HEK293T (cell line): ENCODE measurements at regions not wholly inside any gene's neighbourhood (a gene's known extent, or its start where the extent isn't known, plus 50 kb on each side); places are given as distances from the start of the nearest gene placed in this dataset.

Experiments used
- CTCF ChIA-PET: fragments of 350-600 bp; formaldehyde crosslinking; extraction: SDS; loops from one replicate; lab custom pipeline; 2021; ENCODE audit warnings: antibody characterized with exemption, inconsistent platforms; lab: Yijun Ruan, JAX
- POLR2A ChIA-PET: fragments of 350-600 bp; formaldehyde crosslinking; extraction: SDS; loops from one replicate; lab custom pipeline; 2020; ENCODE audit warnings: antibody characterized with exemption, inconsistent platforms; lab: Yijun Ruan, JAX
- DNase-seq: peaks from one replicate; pipeline ENCODE4 v3.0.0; 2012; ENCODE audit warnings: mixed read lengths; ENCODE audit errors: extremely low spot score
- ARNT ChIP-seq: fragments of 450-650 bp; IDR thresholded peaks from 2 replicates; pipeline ENCODE4 v1.6.1; 2017; ENCODE audit warnings: mild to moderate bottlenecking
- BHLHE40 ChIP-seq: fragments of 450-650 bp; IDR thresholded peaks from 2 replicates; pipeline ENCODE4 v1.6.1; 2016; ENCODE audit warnings: mild to moderate bottlenecking, moderate library complexity, borderline replicate concordance
- CTBP1 ChIP-seq: fragments of 450-650 bp; IDR thresholded peaks from 2 replicates; pipeline ENCODE4 v1.6.1; 2016; ENCODE audit warnings: borderline replicate concordance
- ELF4 ChIP-seq: fragments of 450-650 bp; IDR thresholded peaks from 2 replicates; pipeline ENCODE4 v1.6.1; 2017; ENCODE audit warnings: antibody characterized with exemption
- FOXA1 ChIP-seq: fragments of 450-650 bp; IDR thresholded peaks from 2 replicates; pipeline ENCODE4 v1.6.1; 2016; ENCODE audit warnings: mild to moderate bottlenecking
- FOXK2 ChIP-seq: fragments of 450-650 bp; IDR thresholded peaks from 2 replicates; pipeline ENCODE4 v1.6.1; 2016; ENCODE audit warnings: mild to moderate bottlenecking
- FOXM1 ChIP-seq: fragments of 450-650 bp; IDR thresholded peaks from 2 replicates; pipeline ENCODE4 v1.6.1; 2017; ENCODE audit warnings: mild to moderate bottlenecking, borderline replicate concordance
- HDGF ChIP-seq: fragments of 450-650 bp; IDR thresholded peaks from 2 replicates; pipeline ENCODE4 v1.6.1; 2017; ENCODE audit warnings: antibody characterized with exemption, borderline replicate concordance
- L3MBTL2 ChIP-seq: fragments of 450-650 bp; conservative IDR thresholded peaks from 2 replicates; pipeline ENCODE4 v1.6.1; 2016; ENCODE audit warnings: mild to moderate bottlenecking
- LEF1 ChIP-seq: fragments of 450-650 bp; IDR thresholded peaks from 2 replicates; pipeline ENCODE4 v1.6.1; 2017; ENCODE audit warnings: mild to moderate bottlenecking, borderline replicate concordance
- NFRKB ChIP-seq: fragments of 450-650 bp; IDR thresholded peaks from 2 replicates; pipeline ENCODE4 v1.6.1; 2016; ENCODE audit warnings: mild to moderate bottlenecking, moderate library complexity
- PKNOX1 ChIP-seq: fragments of 450-650 bp; IDR thresholded peaks from 2 replicates; pipeline ENCODE4 v1.6.1; 2016
- SP1 ChIP-seq: fragments of 450-650 bp; IDR thresholded peaks from 2 replicates; pipeline ENCODE4 v1.6.1; 2017
- SUZ12 ChIP-seq: fragments of 450-650 bp; IDR thresholded peaks from 2 replicates; pipeline ENCODE4 v1.6.1; 2016; ENCODE audit warnings: mild to moderate bottlenecking
- TARDBP ChIP-seq: fragments of 450-650 bp; IDR thresholded peaks from 2 replicates; pipeline ENCODE4 v1.6.1; 2016
- ZNF384 ChIP-seq: fragments of 450-650 bp; IDR thresholded peaks from 2 replicates; pipeline ENCODE4 v1.6.1; 2016

- CTCF ChIA-PET = no interaction called here
- DNase-seq = no peak
- POLR2A ChIA-PET = no interaction called here
- TF ChIP-seq L3MBTL2 (no peak), FOXA1 (no peak), ARNT (no peak), NFRKB (no peak), SUZ12 (no peak), FOXK2 (no peak), CTBP1 (no peak), FOXM1 (no peak), HDGF (no peak), ZNF384 (no peak), ELF4 (no peak), SP1 (no peak)
Measured at GRCh38 chr22:22046370-22046769, 63.8 kb upstream of the TOP3B start.

GRCh38 chr22:22045571-22046335 is 63.2 kb upstream of the TOP3B start:
- DNase-seq = no peak
- ChIA-PET POLR2A (no interaction called here), CTCF (no interaction called here)
- TF ChIP-seq TARDBP (no peak), SUZ12 (no peak), SP1 (no peak), ARNT (no peak), NFRKB (no peak), FOXA1 (no peak), FOXM1 (no peak), HDGF (no peak), L3MBTL2 (no peak), ZNF384 (no peak), LEF1 (no peak), ELF4 (no peak), BHLHE40 (no peak)

- CTCF ChIA-PET = interaction anchor here (0.6 to 1.5 kb wide), 2 partner anchors 16 to 428 kb away, joined by 3 to 5 read pairs; no protein-coding TSS in a partner anchor
- no peak for TF ChIP-seq HDGF
- TF ChIP-seq PKNOX1 = no peak
- no peak for TF ChIP-seq ELF4
- TF ChIP-seq LEF1 = no peak
- TF ChIP-seq CTBP1 = no peak
- TF ChIP-seq FOXK2 = no peak
- no peak for TF ChIP-seq NFRKB
- no peak for TF ChIP-seq L3MBTL2
- TF ChIP-seq FOXM1 = no peak
- no peak for TF ChIP-seq FOXA1
- no peak for TF ChIP-seq SP1
- no peak for TF ChIP-seq BHLHE40
- no peak for TF ChIP-seq SUZ12
- TF ChIP-seq ARNT = no peak
- TF ChIP-seq ZNF384 = no peak
- no peak for DNase-seq
- POLR2A ChIA-PET = no interaction called here
Measured at GRCh38 chr22:22044153-22044552, 61.6 kb upstream of the TOP3B start.

DNA sequence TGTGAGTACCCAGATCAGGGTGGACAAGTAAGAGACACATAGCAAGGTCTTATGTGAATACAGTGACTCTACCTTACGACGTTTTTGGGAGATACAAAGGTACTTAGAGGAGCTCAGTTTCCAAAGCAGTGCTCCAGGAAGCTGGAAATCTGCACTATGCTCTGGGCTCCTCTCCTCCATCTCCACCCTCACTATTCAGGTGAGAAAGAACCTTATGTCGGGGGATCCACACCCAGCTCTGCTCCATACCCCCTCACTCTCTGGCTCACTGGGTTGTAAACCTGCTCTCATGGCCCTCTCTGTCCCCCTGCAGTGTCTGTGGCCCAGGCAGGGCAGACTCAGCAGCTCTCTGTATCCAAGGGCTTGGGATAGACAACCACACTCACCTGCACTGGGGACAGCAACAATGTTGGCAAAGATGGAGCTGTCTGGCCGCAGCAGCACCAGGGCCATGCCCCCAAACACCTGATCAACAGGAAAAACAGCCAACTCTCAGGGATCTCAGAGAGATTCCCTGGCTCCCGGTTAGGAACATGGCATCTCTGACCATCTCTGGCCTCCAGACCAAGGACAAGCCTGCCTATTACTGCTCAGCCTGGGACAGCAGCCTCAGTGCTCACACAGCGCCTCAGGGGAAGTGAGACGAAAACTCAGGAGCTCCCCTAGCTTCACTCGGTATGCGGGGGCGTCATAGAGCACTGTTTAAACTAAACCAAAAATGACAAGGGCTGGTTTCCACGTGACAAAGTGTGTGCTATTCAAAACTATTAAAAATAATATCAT is 60.9 kb upstream of the TOP3B start:
- POLR2A ChIA-PET = interaction anchor here (1.3 kb wide), 1 partner anchor 10 kb away, joined by 4 read pairs; no protein-coding TSS in a partner anchor

GRCh38 chr22:22042599-22043295 is 60.2 kb upstream of the TOP3B start:
- DNase-seq = no peak
- TF ChIP-seq FOXA1 = no peak
- TF ChIP-seq FOXK2 = no peak
- TF ChIP-seq FOXM1 = no peak
- no peak for TF ChIP-seq SUZ12
- CTCF ChIA-PET = interaction anchor here (0.7 to 1.5 kb wide), 4 partner anchors 18 to 159 kb away, joined by 3 to 5 read pairs (median 3); no protein-coding TSS in a partner anchor
- POLR2A ChIA-PET = interaction anchor here (0.6 to 1.3 kb wide), 3 partner anchors 9 to 60 kb away, joined by 3 to 4 read pairs (median 4); partner anchors contain the start of gene TOP3B

More for the DNA sequence above, 60.9 kb upstream of the TOP3B start:
- TF ChIP-seq ELF4 = no peak
- TF ChIP-seq SP1 = no peak
- no peak for TF ChIP-seq FOXM1
- no peak for TF ChIP-seq PKNOX1
- TF ChIP-seq L3MBTL2 = no peak
- no peak for TF ChIP-seq FOXA1
- no peak for TF ChIP-seq LEF1
- no peak for TF ChIP-seq FOXK2
- TF ChIP-seq BHLHE40 = no peak
- no peak for DNase-seq
- CTCF ChIA-PET = interaction anchor here (0.6 to 1.5 kb wide), 3 partner anchors 17 to 428 kb away, joined by 3 to 5 read pairs (median 3); no protein-coding TSS in a partner anchor

DNA sequence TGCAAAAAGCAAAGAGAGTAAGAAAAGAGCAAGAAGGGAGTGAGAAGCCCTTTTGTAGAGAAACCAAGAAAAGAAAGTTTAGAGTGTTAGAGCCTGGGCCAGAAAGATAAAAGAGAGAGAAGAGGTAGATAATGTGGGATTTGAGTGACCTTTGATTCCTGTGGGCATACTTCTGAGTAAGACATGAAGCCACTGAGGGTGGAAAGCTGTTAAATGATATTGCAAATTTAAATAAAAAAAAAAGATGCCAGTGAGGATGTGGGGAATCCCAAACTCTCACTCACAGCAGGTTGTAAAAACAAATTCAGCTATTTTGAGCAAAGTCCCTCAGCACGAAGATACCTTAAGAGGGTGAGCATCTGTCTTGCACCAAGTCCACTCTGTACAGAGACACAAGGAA is 59.4 kb upstream of the TOP3B start:
- CTCF ChIA-PET = interaction anchor here (0.6 to 1.2 kb wide), 3 partner anchors 19 to 143 kb away, joined by 3 to 4 read pairs (median 3); no protein-coding TSS in a partner anchor
- TF ChIP-seq HDGF = no peak
- TF ChIP-seq PKNOX1 = no peak
- TF ChIP-seq LEF1 = no peak
- TF ChIP-seq ARNT = no peak
- TF ChIP-seq FOXA1 = no peak
- TF ChIP-seq SP1 = no peak
- no peak for TF ChIP-seq FOXK2
- no peak for TF ChIP-seq NFRKB
- no peak for TF ChIP-seq TARDBP
- no peak for TF ChIP-seq ELF4
- no peak for TF ChIP-seq SUZ12
- no peak for TF ChIP-seq L3MBTL2
- no peak for TF ChIP-seq FOXM1
- no peak for TF ChIP-seq BHLHE40
- no peak for TF ChIP-seq ZNF384
- no peak for TF ChIP-seq CTBP1
- DNase-seq = no peak
- POLR2A ChIA-PET = interaction anchor here (0.6 to 1.3 kb wide), 3 partner anchors 8 to 60 kb away, joined by 3 to 4 read pairs (median 4); partner anchors contain the start of gene TOP3B
